ENCODE measurements at regions not wholly inside any gene's neighbourhood (a gene's known extent, or its start where the extent isn't known, plus 50 kb on each side); places are given as distances from the start of the nearest gene placed in this dataset.

DNA sequence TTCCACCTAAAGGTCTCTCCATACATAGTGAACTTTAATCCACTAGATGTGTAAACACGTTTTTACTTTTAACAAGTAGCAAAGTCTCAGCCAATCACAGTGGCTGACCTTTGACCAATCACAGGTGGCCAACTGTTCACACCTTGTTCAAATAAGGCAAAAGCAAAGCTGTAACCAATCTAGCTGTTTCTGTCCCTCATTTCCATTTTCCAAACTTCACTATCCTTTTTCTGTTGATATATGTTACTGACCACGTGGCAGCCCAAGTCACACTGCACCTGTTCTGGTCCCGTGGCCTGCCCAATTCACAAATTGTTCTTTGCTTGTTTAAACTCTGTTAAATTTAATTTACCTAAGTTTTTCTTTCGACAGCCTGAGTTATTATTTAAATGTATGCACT lies 393.5 kb upstream of the NETO1 start:
- no peak for DNase-seq (ENCODE audit: low read depth, low spot score)
- no peak overlapping the region for H3K4me3 ChIP-seq (ENCODE audit: low read length)

DNA sequence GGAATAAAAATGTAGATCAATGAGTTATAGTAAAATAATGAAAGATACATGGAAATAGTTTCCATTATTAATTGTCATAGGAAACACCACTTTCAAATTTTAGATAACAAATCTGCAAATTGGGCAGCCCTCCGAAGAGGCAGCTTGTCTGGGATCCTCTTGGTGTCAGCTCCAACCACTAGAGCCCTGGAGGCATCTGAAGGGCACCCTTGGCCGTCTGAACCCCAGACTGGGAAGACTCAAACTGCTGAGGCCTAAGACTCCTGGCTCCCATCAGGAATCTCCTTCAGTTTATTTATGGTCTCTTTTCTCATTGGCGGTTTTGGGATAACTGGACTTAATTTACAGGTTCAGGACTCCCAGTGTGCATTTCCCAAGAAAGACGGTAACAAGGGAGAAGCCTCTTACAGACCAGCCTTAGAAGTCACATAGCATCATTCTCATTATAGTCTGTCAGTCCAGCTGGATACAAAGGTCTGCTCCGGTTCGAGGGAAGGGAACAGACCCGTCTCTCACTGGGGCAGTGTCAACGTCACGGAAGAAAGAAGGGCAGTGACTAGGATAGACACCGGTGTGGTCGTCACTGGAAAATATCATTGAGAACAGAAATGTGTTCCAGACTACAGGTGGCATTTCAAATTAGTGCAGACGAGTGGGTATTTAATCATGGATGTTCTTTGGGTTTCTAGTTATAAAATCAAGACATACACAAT lies 390.7 kb upstream of the NETO1 start:
- no peak overlapping the region for H3K4me3 ChIP-seq (ENCODE audit: low read length)

DNA sequence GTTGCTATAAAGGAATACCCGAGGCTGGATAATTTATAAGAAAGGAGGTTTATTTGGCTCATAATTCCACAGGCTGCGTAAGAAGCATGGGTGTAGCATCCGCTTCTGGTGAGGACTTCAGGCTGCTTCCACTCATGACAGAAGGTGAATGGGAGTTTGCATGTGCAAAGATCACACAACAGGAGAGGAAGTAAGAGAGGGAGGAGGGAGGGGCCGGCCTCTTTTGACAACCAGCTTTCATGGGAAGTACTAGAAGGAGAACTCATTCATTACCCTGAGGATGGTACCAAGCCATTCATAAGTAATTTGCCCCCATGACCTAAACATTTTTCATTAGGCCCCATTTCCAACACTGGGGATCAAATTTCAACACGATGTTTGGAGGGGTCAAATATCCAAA lies 386.8 kb upstream of the NETO1 start:
- DNase-seq (ENCODE audit: low read depth, low spot score) = no peak
- no peak overlapping the region for H3K4me3 ChIP-seq (ENCODE audit: low read length)

More for the DNA sequence above, 390.7 kb upstream of the NETO1 start:
- DNase-seq (ENCODE audit: low read depth, low spot score) = no peak

DNA sequence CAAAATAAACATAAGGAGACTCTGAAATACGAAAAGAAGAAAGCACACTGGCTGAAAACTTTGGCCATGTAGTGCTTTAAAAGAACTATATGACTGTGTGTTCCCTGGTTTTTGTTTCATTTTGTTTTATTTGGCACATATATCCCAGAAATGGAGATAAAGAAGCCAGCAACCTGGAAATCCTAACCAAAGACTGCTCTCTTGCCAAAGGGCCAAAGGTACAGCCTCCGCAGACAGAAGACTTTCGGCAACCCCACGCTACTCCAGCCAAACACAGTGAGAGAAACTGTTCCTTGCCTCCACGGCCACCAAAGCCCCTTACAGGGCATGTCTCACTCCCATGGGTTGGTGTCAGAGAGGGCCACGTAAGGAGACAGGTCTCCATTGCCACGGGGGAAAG lies 381.2 kb upstream of the NETO1 start:
- no peak for DNase-seq (ENCODE audit: low read depth, low spot score)
- no peak overlapping the region for H3K4me3 ChIP-seq (ENCODE audit: low read length)

DNA sequence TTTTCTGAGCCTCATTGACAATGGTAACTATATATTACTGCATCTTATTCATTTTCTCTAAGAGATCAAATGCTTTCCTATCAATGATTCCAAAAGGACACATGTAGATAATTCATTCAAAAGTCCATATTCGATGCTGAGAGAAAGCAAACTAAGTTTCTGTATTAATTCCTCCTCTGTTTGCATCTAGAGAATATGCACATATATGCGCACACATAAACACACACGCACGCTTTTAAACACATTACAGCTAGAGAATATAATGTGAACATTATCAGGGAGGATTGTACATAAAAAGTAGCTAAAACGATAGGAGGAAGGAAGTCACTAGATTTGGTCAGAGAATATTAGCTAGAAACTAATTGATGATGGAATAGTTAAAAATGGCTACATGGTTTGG lies 379.0 kb upstream of the NETO1 start:
- DNase-seq (ENCODE audit: low read depth, low spot score) = no peak
- H3K4me3 ChIP-seq (ENCODE audit: low read length) = no peak overlapping the region

DNA sequence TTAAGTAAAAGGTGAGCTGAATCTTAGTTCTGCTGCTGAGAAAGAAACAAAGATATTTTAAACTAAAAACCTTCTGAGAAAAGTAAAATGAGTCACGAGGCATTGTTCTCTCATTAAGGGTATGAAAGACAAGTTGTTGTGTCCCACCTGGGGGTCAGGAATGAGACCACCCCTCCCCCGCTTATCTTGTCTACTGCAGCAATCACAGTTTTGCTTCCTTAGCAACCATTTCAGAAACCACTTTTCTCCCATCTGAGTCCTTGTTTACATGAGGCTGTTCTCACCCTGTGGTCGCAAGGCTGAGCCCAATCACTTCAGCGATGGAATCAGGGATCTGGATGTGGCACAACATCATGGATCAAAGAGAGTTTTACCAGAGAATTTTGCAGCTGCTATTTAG lies 377.6 kb upstream of the NETO1 start:
- no peak for DNase-seq (ENCODE audit: low read depth, low spot score)
- no peak overlapping the region for H3K4me3 ChIP-seq (ENCODE audit: low read length)

DNA sequence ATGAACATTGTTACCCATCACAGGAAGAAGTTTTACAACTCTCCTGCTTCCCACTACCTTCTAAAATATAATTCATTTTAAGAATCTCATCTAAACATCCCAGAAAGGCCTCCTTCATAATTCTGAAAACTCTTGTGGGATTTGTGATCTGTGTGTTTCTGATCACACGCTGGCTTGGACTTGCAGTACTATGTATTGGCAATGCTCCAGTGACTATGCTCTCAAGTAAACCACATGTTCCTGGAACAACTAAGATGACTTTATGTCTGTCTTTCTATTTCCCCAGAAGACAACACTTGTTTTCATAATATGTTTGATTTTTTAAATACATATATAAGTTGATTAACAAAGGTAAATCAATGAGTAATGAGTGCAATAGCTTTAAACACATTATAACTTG lies 376.6 kb upstream of the NETO1 start:
- no peak overlapping the region for H3K4me3 ChIP-seq (ENCODE audit: low read length)
- no peak for DNase-seq (ENCODE audit: low read depth, low spot score)

DNA sequence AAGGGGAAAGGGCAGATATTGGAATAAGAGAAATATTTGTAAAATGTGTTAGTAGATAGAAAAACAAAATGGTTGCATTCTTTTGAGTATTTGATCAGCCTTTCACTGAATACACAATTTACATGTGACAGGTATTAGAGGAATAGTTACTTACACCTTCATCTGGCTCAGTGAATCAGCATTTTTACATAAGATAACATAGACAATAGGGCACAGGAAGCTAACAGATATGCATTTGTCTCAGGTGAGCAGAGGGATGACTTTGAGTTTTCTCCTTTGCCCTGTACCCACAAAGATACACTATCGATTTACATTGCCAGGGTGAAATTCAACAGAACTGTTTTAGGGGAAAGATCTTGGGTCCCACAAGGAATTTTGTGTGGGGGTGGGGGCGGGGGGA lies 373.1 kb upstream of the NETO1 start:
- H3K4me3 ChIP-seq (ENCODE audit: low read length) = no peak overlapping the region
- DNase-seq (ENCODE audit: low read depth, low spot score) = no peak

DNA sequence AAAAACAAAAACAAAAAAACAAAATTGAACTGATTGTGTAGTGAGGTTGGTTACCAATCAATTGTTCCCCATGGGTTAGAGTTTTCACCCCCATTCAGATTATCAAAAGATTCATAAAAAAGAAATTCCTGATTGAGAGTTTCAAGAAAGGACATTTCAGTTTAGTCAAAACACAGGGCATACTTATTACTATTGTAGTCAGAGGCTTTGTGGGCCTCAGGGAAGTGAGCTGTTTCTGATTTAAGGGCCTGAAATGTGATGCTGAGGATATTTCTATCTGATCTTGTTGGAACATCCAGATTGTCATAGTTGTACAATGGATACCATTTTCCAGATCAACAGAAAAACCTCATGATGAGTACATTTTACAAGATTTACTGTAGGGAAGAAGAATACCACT lies 368.1 kb upstream of the NETO1 start:
- no peak overlapping the region for H3K4me3 ChIP-seq (ENCODE audit: low read length)
- DNase-seq (ENCODE audit: low read depth, low spot score) = no peak

DNA sequence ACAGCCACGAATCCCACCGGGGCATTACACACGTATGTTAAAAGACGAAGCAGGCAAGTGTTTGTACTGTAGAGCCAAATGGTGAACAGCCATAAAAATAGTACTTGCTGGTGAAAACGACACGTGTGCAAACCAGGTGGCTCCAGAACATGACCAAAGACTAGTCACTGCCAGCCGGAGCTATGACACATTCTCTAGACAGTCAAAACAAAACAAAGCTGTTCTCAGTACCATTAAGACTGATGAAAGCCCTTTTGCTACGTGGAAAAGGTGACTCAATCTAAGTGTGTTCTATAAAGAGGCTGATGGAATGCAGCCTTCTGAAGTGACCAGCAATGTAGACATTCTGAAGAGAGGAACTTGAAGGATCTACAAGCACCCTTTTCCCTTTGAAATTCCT lies 367.7 kb upstream of the NETO1 start:
- H3K4me3 ChIP-seq (ENCODE audit: low read length) = no peak overlapping the region
- no peak for DNase-seq (ENCODE audit: low read depth, low spot score)

DNA sequence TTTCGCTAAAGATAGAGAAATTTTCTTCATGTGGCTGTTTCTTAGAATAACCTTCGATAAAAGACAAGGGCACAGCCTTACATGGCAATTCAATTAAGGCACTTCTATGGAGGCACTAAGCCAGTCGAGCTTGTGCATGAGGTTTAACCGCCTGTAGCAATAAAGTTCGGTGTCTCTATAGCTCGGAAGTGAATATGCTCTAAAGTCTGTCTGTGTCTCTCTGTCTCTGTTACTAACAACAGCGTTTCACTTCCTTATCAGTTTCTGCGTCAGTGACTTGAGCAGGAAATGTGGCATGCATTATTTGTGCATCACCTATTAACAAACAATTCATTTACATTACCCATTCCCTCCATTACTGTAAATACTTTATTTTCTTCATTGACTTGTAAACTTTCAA lies 365.1 kb upstream of the NETO1 start:
- no peak overlapping the region for H3K4me3 ChIP-seq (ENCODE audit: low read length)
- DNase-seq (ENCODE audit: low read depth, low spot score) = no peak

DNA sequence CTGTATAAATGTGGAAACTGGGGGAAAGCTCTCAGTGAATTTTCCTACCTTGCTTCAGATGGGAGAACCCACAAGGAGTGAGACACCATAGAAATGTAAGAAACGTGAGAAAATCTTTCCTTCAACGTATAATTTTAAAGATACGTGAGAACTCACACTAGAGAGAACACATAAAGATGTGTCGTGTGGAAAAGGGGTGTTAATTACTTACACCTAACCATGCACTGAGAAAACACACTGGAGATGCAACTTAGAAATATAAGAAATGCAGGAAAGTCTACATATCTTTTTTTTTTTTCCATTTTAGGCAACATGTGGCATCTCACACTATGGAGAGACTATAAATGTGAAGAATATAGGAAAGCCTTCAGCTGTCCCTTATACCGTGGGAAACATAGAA lies 352.9 kb upstream of the NETO1 start:
- no peak overlapping the region for H3K4me3 ChIP-seq (ENCODE audit: low read length)

DNA sequence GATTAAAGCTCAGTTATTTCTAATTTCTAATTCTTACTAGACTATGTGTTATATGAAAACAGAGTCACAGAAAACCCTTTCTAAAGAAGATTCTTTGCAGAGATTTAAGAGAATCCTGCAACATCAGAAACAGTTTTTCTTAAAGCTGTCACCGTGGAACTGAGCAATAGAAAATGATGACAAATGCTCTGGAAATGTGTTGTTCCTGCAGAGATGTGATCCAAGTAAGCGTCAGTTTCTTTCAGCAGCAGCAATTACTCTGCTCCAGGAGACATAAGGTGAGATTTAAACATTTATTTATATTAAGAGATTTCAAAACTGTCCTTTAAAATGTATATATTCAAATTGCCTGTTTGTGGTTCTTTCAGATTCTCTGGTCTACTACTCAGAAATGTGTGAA lies 350.5 kb upstream of the NETO1 start:
- no peak for DNase-seq (ENCODE audit: low read depth, low spot score)
- no peak overlapping the region for H3K4me3 ChIP-seq (ENCODE audit: low read length)

More for the DNA sequence above, 352.9 kb upstream of the NETO1 start:
- no peak for DNase-seq (ENCODE audit: low read depth, low spot score)

DNA sequence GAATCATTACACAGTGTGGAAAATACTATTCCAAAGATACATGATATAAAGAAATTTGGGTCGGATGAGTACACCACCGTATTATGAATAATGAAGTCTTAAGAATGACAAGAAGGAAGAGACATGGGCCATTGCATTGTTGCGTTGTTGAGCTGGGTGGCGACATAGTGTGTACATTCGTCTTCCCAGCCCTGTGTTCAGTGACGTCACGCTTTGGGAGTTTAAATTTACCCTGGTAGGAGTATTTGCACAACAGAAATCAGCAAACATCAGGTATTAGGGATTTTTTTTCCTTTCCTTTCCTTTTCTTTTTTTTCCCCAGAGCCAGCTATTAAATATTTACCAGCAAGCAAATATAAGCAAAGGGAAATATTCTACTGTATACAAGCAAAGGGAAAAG lies 347.2 kb upstream of the NETO1 start:
- DNase-seq (ENCODE audit: low read depth, low spot score) = no peak
- no peak overlapping the region for H3K4me3 ChIP-seq (ENCODE audit: low read length)

DNA sequence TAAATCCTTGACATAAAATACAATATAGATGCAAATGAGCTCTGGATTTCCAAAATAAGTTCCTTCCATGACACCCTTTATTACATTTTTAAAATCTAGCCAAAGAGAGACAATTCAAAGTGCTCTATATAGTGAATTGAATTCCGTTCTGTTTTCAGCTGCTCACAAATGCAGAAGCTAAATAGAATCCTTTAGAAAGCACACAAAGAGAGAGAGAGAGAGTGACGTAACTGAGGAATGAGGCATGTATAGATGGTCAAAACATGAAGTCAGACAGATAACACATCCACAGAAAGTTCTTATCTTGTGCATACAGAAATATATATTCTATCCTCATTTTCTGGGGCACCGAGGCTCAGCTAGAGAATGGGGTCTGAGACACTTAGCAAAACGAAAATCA lies 344.7 kb upstream of the NETO1 start:
- DNase-seq (ENCODE audit: low read depth, low spot score) = no peak

DNA sequence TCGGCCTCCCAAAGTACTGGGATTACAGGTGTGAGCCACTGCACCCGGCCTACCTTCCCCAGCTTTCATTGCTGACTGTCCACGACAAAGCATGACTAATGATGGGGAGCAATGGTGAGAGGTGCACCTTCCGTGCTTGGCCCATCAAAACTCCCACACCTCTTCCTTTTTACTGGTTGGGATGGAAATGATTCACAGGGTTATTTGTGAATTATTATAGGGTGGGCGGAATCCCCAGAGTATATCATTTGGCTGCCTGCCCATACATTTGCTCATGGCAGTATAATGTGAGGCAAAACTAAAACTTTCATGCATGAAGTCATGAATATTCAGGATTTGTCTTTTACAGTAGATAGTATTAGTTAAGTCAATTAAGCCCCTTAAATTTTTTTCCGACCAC lies 334.2 kb upstream of the NETO1 start:
- no peak overlapping the region for H3K4me3 ChIP-seq (ENCODE audit: low read length)
- DNase-seq (ENCODE audit: low read depth, low spot score) = no peak

More for the DNA sequence above, 344.7 kb upstream of the NETO1 start:
- H3K4me3 ChIP-seq (ENCODE audit: low read length) = no peak overlapping the region

DNA sequence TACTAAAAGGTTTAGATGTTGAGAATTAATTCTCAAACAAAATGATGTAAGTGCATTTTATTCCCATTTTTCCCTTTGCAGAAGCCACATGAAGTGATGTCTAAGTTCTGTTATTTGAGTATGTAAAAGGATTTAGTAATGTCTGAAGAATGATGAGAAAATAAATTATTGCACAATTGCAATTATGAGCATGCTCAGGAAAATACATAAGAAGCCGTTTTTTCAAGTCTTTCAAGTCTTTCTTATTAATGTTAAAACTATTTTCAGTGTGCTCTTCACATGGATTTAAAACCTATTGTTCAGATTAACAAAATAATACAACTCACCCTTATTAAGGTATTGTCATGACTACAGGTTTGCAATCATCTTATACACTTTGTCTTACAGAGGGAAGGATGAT lies 331.4 kb upstream of the NETO1 start:
- no peak for DNase-seq (ENCODE audit: low read depth, low spot score)
- H3K4me3 ChIP-seq (ENCODE audit: low read length) = no peak overlapping the region

DNA sequence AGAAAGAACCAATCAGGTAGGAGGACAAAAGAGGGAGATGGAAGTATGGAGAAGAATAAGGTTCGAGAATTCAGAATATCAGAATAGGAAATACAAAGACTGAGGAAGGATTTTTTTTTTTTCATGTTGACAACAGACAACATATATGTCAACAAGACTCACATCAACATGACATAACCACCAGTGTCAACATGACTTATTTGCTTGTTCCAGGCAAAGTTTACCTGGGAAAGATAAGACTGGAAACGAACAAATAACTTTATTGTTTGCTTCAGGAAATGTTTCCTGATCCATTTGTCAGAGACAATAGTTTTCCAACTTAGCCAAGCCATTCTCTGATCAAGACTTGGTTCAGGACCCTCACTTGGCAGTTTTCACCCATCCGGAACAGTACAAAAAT lies 321.9 kb upstream of the NETO1 start:
- DNase-seq (ENCODE audit: low read depth, low spot score) = no peak
- H3K4me3 ChIP-seq (ENCODE audit: low read length) = no peak overlapping the region

DNA sequence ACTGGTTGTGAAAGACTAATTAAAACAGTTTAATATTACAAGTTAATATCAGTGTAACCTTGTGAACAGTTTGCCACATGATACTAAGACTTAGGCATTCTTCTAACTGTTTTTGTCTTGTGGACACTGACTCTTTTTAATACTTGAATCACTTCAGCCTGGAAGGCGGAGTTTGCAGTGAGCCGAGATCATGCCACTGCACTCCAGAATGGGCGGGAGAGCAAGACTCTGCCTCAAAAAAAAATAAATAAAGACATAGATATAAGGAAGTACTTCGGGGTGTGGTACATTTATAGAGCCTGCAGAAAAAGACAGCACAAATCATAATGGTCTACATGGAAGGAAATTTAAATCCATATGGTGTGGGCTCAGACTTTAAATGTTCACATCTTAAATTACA lies 300.4 kb upstream of the NETO1 start:
- no peak overlapping the region for H3K4me3 ChIP-seq (ENCODE audit: low read length)
- DNase-seq (ENCODE audit: low read depth, low spot score) = no peak

DNA sequence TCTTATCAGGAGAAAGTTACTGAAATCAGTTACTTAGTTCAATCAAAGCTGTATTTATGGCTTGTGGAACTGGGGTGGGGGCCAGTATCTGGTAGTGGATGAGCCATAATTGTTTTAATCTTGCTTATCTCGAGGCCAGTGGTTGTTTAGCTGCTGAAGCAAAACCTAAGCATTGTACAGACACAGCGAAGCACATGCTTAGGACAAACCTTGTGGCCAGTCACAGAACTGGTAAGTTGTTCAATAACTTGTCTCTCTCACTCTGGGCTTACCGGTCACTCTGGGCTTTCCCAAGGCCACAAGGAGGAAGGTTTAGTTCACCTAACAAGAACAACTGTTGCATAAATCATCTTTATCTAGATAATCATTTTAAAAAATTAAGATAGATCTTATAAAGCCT lies 296.6 kb upstream of the NETO1 start:
- H3K4me3 ChIP-seq (ENCODE audit: low read length) = no peak overlapping the region
- no peak for DNase-seq (ENCODE audit: low read depth, low spot score)

DNA sequence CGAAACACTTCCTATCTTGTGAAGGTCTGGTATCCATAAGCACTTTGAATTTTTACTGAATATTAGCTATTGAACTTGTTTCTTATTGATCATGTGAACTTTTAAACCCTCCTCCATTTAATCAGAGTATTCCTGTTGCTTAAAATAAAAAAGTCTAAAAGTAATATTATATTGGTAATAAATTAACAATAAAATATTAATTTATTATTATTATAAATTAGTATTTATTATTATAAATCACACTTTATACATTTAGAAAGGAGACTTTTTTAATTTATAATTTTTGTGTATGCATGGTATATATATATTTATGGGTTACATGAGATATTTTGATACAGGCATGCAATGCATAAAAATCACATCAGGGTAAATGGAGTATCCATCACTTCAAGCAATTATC lies 295.4 kb upstream of the NETO1 start:
- no peak for DNase-seq (ENCODE audit: low read depth, low spot score)
- H3K4me3 ChIP-seq (ENCODE audit: low read length) = no peak overlapping the region

DNA sequence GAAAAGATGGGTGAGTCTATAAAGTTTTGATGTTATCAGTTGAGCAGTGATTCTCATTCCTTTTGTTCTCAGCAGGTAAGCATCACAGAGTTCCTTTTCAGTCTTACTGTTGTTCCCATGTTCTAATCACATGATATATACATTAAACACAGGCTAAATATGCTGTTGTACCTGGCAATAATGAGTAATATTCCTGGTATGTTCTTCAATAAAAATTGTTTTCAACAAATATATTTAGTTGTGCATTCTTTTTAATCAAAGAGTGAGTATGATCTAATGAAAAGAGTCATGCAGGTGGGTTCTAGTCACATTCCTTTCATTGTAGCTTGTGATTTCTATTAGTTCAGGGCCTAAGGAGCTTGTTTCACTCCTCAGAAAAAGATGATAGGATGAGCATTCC lies 288.3 kb upstream of the NETO1 start:
- no peak for DNase-seq (ENCODE audit: low read depth, low spot score)
- H3K4me3 ChIP-seq (ENCODE audit: low read length) = no peak overlapping the region

Data from Jurkat, Clone E6-1 (cell line).